ENCODE measurements at regions not wholly inside any gene's neighbourhood (a gene's known extent, or its start where the extent isn't known, plus 50 kb on each side); places are given as distances from the start of the nearest gene placed in this dataset.

DNA sequence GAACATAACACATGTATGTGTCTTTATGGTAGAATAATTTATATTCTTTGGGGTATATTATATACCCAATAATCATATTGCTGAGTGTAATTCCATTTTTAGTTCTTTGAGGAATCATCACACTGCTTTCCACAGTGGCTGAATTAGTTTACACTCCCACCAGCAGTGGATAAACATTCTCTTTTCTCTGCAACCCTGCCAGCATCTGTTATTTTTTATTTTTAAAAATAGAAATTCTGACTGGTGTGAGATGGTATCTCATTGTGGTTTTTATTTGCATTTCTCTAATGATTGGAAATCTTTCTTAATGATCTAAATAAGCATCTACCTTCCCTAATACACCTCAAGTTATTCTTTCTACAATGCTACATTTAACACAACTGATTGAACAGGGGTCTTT is 346.2 kb upstream of the LYPLAL1 start:
- TF ChIP-seq EZH2phosphoT487 (IDR thresholded peaks at IDR 0.05; ENCODE audit: borderline replicate concordance) (no peak), YY1 (IDR thresholded peaks at IDR 0.05; ENCODE audit: extremely low read depth, insufficient replicate concordance, low read depth, low read length) (no peak), POLR2AphosphoS5 (IDR thresholded peaks at IDR 0.05; ENCODE audit: low read depth, low read length) (no peak)
